Activated CD4-positive, alpha-beta T cell treated with anti-CD3 and anti-CD28 coated beads, Interleukin-2, amount 50 U/mL, for 4 hours (primary cell): ENCODE measurements at regions not wholly inside any gene's neighbourhood (a gene's known extent, or its start where the extent isn't known, plus 50 kb on each side); places are given as distances from the start of the nearest gene placed in this dataset.

ENCODE experiments used
- DNase-seq, 2 experiments: peaks; one replicate each; pipeline ENCODE4 v3.0.0-alpha.2; 2020

GRCh38 chr4:13024147-13025105 is 459.7 kb downstream of the RAB28 start:
- no peak for DNase-seq

GRCh38 chr4:13007802-13008470 is 476.2 kb downstream of the RAB28 start:
- DNase-seq, result no peak

GRCh38 chr4:12993923-12994322 is 490.2 kb downstream of the RAB28 start:
- no peak for DNase-seq

GRCh38 chr4:12987284-12987683 is 496.9 kb downstream of the RAB28 start:
- DNase-seq, result no peak

- no peak for DNase-seq
Observed at GRCh38 chr4:12979797-12980196, 504.3 kb downstream of the RAB28 start.

GRCh38 chr4:12978310-12978709 is 505.8 kb downstream of the RAB28 start:
- no peak for DNase-seq

- DNase-seq, result no peak
Observed at GRCh38 chr4:12975511-12975910, 508.6 kb downstream of the RAB28 start.

GRCh38 chr4:12973522-12973921 is 510.6 kb downstream of the RAB28 start:
- no peak for DNase-seq

GRCh38 chr4:12968345-12968744 is 515.8 kb downstream of the RAB28 start:
- DNase-seq, result no peak

GRCh38 chr4:12966726-12967125 is 517.4 kb downstream of the RAB28 start:
- no peak for DNase-seq

GRCh38 chr4:12965334-12965733 is 518.8 kb downstream of the RAB28 start:
- no peak for DNase-seq

GRCh38 chr4:12963912-12964311 is 520.2 kb downstream of the RAB28 start:
- DNase-seq, result no peak

GRCh38 chr4:12963291-12963690 is 520.8 kb downstream of the RAB28 start:
- DNase-seq, result no peak

- DNase-seq, result no peak
Observed at GRCh38 chr4:12961713-12962112, 522.4 kb downstream of the RAB28 start.

- no peak for DNase-seq
Observed at GRCh38 chr4:12958436-12958835, 525.7 kb downstream of the RAB28 start.

- DNase-seq, result no peak
Observed at GRCh38 chr4:12957108-12957507, 527.0 kb downstream of the RAB28 start.

- no peak for DNase-seq
Observed at GRCh38 chr4:12956026-12956425, 528.1 kb downstream of the RAB28 start.

GRCh38 chr4:12949719-12950490 is 534.2 kb downstream of the RAB28 start:
- no peak for DNase-seq

GRCh38 chr4:12943069-12943468 is 541.1 kb downstream of the RAB28 start:
- no peak for DNase-seq

GRCh38 chr4:12933760-12934221 is 550.3 kb downstream of the RAB28 start:
- no peak for DNase-seq

- no peak for DNase-seq
Observed at GRCh38 chr4:12932203-12932788, 551.8 kb downstream of the RAB28 start.

- no peak for DNase-seq
Observed at GRCh38 chr4:12929784-12930183, 554.4 kb downstream of the RAB28 start.

- no peak for DNase-seq
Observed at GRCh38 chr4:12928751-12929150, 555.4 kb downstream of the RAB28 start.
